GM12874 (cell line): ENCODE measurements at regions not wholly inside any gene's neighbourhood (a gene's known extent, or its start where the extent isn't known, plus 50 kb on each side); places are given as distances from the start of the nearest gene placed in this dataset.

Experiments
- CTCF ChIP-seq: IDR thresholded peaks from 2 replicates; pipeline ENCODE4 v1.5.1; 2011; ENCODE audit warnings: low read depth, mild to moderate bottlenecking, control low read depth, low read length, moderate library complexity; ENCODE audit not compliant: insufficient read depth

GRCh38 chr10:78600740-78601139 lies 468.0 kb upstream of the ZMIZ1 start:
- TF ChIP-seq CTCF, result no peak

GRCh38 chr10:78602201-78602932 lies 466.4 kb upstream of the ZMIZ1 start:
- TF ChIP-seq CTCF, result no peak

GRCh38 chr10:78604286-78604685 lies 464.5 kb upstream of the ZMIZ1 start:
- TF ChIP-seq CTCF, result no peak

GRCh38 chr10:78604721-78605120 lies 464.0 kb upstream of the ZMIZ1 start:
- no peak for TF ChIP-seq CTCF

GRCh38 chr10:78605800-78606350 lies 462.9 kb upstream of the ZMIZ1 start:
- no peak for TF ChIP-seq CTCF

- TF ChIP-seq CTCF, result no peak
Observed at GRCh38 chr10:78609976-78610375, 458.8 kb upstream of the ZMIZ1 start.

GRCh38 chr10:78613132-78613531 lies 455.6 kb upstream of the ZMIZ1 start:
- no peak for TF ChIP-seq CTCF
